ENCODE measurements at regions not wholly inside any gene's neighbourhood (a gene's known extent, or its start where the extent isn't known, plus 50 kb on each side); places are given as distances from the start of the nearest gene placed in this dataset.

DNA sequence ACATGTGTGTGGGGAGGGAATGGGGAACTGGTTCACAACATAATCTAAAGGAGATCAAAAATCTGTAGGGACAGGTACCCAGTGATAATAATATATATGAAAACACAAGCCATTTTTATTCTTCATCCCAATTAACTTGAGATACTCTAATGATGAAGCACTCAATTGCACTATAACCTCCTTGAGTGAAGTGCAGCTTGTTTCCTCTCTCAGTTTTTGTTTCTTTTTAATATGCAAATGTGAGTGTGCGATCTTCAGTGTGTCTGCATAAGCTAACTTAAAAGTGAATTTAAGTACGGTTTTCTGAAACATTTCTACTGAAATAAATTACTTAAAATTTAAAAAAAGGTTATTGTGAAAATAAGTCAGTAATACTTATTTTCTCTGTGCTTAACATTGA is 623.5 kb downstream of the CDH11 start:
- TF ChIP-seq, protein P1, sequence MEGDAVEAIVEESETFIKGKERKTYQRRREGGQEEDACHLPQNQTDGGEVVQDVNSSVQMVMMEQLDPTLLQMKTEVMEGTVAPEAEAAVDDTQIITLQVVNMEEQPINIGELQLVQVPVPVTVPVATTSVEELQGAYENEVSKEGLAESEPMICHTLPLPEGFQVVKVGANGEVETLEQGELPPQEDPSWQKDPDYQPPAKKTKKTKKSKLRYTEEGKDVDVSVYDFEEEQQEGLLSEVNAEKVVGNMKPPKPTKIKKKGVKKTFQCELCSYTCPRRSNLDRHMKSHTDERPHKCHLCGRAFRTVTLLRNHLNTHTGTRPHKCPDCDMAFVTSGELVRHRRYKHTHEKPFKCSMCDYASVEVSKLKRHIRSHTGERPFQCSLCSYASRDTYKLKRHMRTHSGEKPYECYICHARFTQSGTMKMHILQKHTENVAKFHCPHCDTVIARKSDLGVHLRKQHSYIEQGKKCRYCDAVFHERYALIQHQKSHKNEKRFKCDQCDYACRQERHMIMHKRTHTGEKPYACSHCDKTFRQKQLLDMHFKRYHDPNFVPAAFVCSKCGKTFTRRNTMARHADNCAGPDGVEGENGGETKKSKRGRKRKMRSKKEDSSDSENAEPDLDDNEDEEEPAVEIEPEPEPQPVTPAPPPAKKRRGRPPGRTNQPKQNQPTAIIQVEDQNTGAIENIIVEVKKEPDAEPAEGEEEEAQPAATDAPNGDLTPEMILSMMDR (conservative IDR thresholded peaks at IDR 0.05), result no peak
- no peak for TF ChIP-seq ZFX (IDR thresholded peaks at IDR 0.05)

All from C4-2B (cell line).